HFFc6 (cell line): ENCODE measurements at regions not wholly inside any gene's neighbourhood (a gene's known extent, or its start where the extent isn't known, plus 50 kb on each side); places are given as distances from the start of the nearest gene placed in this dataset.

Experiments used
- DNase-seq: peaks from one replicate; pipeline ENCODE4 v3.0.0-alpha.2; 2018
- H3K27ac Mint-ChIP-seq: 2 replicates; pipeline ENCODE4 v1.8.0; 2020; ENCODE audit warnings: mild to moderate bottlenecking, mixed read lengths
- H3K27me3 Mint-ChIP-seq: 2 replicates; pipeline ENCODE4 v1.8.0; 2021; ENCODE audit warnings: mild to moderate bottlenecking, moderate library complexity, mixed read lengths; ENCODE audit not compliant: insufficient read depth
- H3K36me3 Mint-ChIP-seq: 2 replicates; pipeline ENCODE4 v1.8.0; 2021; ENCODE audit warnings: low read depth, mixed read lengths
- H3K4me1 Mint-ChIP-seq: 2 replicates; pipeline ENCODE4 v1.8.0; 2020; ENCODE audit warnings: low read depth, mixed read lengths
- H3K4me3 Mint-ChIP-seq: 2 replicates; pipeline ENCODE4 v1.8.0; 2020; ENCODE audit warnings: mild to moderate bottlenecking, moderate library complexity, mixed read lengths
- H3K9me3 Mint-ChIP-seq: 2 replicates; pipeline ENCODE4 v1.8.0; 2020; ENCODE audit warnings: mild to moderate bottlenecking, mixed read lengths
- CTCF ChIP-seq: fragments of 200-600 bp; sonication (generic); IDR thresholded peaks from 2 replicates; pipeline ENCODE4 v1.5.0; 2021; ENCODE audit warnings: antibody characterized with exemption, mild to moderate bottlenecking

GRCh38 chr13:82698383-82698782 is 1183.9 kb downstream of the SLITRK1 start:
- no peaks in the 10 kb centered on the region for H3K36me3 Mint-ChIP-seq
- H3K4me3 Mint-ChIP-seq, result no peak overlapping the region
- no peak for TF ChIP-seq CTCF
- H3K9me3 Mint-ChIP-seq, result no peaks in the 10 kb centered on the region
- peaks cover 15% of the 10 kb centered on the region; the same call in 1 of the 2 replicates for H3K4me1 Mint-ChIP-seq
- H3K27ac Mint-ChIP-seq, result no peak overlapping the region
- no peak for DNase-seq
- H3K27me3 Mint-ChIP-seq, result no peaks in the 10 kb centered on the region; the same call in 1 of the 2 replicates

GRCh38 chr13:82693607-82694006 is 1188.7 kb downstream of the SLITRK1 start:
- Mint-ChIP-seq H3K27ac (no peak overlapping the region), H3K9me3 (no peaks in the 10 kb centered on the region), H3K4me1 (peaks cover 26% of the 10 kb centered on the region), H3K36me3 (no peaks in the 10 kb centered on the region), H3K27me3 (no peaks in the 10 kb centered on the region), H3K4me3 (no peak overlapping the region)
- no peak for DNase-seq
- no peak for TF ChIP-seq CTCF

GRCh38 chr13:82688400-82688994 is 1193.8 kb downstream of the SLITRK1 start:
- Mint-ChIP-seq H3K4me3 (peak overlapping the region; percentile 82), H3K9me3 (peaks cover 5% of the 10 kb centered on the region), H3K27me3 (no peaks in the 10 kb centered on the region), H3K36me3 (peaks cover 5% of the 10 kb centered on the region), H3K4me1 (peaks cover 29% of the 10 kb centered on the region), H3K27ac (peak overlapping the region; percentile 86)
- no peak for DNase-seq
- TF ChIP-seq CTCF, result no peak

- Mint-ChIP-seq H3K4me3 (peak overlapping the region; percentile 82), H3K27me3 (no peaks in the 10 kb centered on the region), H3K36me3 (peaks cover 11% of the 10 kb centered on the region), H3K27ac (peak overlapping the region; percentile 86), H3K9me3 (peaks cover 7% of the 10 kb centered on the region), H3K4me1 (peaks cover 29% of the 10 kb centered on the region)
- no peak for DNase-seq
- TF ChIP-seq CTCF, result no peak
Observed at GRCh38 chr13:82687884-82688283, 1194.4 kb downstream of the SLITRK1 start.

- TF ChIP-seq CTCF, result no peak
- H3K4me3 Mint-ChIP-seq, result no peak overlapping the region
- no peak for DNase-seq
- no peaks in the 10 kb centered on the region for H3K4me1 Mint-ChIP-seq
- H3K27ac Mint-ChIP-seq, result no peak overlapping the region
- peaks cover 16% of the 10 kb centered on the region for H3K9me3 Mint-ChIP-seq
- H3K36me3 Mint-ChIP-seq, result peaks cover 20% of the 10 kb centered on the region
- H3K27me3 Mint-ChIP-seq, result no peaks in the 10 kb centered on the region
Observed at GRCh38 chr13:82681535-82681934, 1200.7 kb downstream of the SLITRK1 start.
